SKM-1 treated with dmso at 0.1 percent for 144 hours (cell line): ENCODE measurements at regions not wholly inside any gene's neighbourhood (a gene's known extent, or its start where the extent isn't known, plus 50 kb on each side); places are given as distances from the start of the nearest gene placed in this dataset.

ENCODE experiments used
- DNase-seq: peaks from one replicate; lab custom pipeline; 2025; ENCODE audit not compliant: unreplicated experiment; lab: John Stamatoyannopoulos, UW

DNA sequence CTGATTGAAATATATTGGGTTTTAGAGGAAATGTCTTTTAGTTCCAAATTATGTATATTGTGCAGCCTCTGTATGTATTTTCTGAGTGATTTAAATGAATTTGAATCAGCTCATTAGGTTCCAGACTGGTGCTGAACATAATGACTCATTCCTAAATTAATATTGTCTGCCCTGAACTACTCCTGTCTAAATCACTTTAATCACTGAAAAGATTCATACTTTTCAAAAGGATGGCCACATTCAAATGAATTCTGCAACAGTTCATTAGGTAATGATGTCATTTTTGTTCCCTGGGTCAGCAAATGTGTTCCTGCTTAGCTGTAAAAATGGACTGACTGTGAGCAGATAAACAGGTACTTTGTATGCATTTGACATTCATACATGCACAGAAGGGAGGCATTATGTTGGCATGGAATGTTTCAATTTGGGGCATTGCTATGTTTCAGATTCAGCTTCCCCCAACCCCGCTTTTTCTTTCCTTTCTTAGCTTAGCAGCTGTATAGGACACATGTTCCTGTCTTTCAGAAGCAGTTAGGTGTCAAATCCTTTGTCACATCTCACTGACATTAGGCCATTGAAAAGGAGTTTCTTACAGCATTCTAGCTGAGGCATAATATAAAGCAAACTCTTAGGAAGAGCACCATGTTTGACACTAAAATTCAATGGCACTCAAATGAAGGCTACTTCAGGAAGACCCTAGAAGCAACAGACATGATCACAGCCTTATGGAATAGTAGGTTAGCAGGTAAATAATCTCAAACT, 318.5 kb upstream of the ARPP21 start:
- no peak for DNase-seq

DNA sequence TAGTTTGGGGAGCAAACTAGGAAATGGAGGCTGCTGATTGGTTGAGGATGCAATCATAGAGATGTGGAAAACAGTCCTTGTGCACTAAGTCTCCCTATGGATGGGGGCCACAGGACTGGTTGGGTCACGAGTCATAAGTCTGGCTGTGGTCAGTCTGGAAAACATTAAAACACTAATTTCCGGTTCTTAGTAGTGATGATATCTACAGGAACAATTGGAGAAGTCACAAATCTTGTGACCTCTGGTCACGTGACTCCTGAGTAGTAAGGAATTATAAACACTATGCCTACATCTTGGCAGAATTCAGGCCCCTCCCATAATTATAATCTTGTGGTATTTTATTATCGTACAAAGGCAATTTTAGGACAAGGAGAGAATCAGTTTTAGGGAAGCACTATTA, 317.3 kb upstream of the ARPP21 start:
- DNase-seq = no peak

DNA sequence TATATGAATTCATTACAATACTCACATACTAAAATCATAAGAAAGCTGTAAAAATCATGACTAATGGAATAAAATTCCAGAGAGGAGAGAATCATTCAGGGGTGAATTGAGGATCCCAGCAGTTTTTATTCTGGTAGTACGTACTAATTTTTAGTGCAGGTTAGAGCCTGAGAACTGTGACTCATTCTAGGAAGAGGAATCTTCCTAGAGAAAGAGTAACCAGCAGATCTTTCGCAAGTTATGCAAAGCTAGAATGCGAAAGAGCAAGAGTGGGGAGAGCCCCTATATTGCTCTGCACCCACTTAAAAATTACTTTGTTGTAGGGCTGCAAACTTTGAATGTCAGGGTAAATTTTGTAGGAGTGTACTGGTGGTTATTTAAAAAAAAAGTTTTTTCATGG, 303.6 kb upstream of the ARPP21 start:
- no peak for DNase-seq

DNA sequence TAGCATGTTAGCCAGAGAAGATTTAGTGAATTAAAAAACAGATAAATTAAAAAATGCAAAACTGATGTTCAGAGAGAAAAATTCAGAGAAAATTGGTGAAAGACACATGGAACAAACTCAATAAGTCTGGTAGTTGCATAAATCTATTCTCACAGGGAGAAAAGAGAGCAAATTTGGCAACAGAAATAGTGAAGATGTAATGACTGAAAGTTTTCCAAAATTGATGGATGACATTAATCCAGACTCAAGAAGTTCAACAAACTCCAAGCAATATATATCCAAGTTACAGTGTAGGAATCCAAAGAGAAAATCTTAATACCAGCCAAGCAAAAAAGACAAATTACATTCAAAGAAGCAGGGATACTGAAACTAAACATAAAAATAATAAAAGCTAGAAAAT, 302.7 kb upstream of the ARPP21 start:
- DNase-seq = no peak

DNA sequence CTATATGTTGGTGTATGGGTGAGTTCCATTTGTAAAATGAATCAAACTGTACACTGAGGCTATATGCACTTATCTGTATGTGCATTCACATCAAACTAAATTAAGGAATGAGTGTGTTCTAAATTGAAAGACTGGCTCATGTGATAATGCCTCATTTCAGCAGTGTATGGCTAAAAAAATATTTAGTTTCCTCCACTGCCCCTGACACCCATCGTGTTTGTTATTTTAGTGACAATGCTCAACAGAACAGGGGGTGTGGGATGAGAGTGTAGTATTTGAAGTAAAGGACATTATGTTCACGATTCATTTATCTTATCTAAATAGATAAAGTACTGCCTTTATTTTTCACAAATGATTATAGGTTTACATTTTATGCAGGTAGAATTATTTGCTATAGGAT, 301.1 kb upstream of the ARPP21 start:
- DNase-seq = no peak

DNA sequence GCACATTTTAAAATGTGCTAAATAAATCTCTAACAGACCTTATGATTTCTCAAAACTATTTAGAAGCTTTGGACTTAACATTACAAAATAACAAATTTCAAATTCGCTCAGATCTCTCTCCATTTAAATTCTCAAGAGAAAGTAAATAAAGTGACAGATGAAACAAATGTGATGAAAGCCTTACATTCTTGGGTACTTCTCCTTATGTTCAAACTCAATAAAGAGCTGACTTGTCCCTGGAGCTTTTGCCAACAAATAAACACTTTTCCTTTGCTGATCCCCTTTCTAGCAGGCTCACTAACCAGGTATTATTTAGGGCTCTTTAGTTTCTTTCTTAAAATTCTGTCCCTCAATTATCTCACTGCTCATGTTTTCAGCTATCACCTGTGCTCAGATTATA, 259.1 kb upstream of the ARPP21 start:
- no peak for DNase-seq

DNA sequence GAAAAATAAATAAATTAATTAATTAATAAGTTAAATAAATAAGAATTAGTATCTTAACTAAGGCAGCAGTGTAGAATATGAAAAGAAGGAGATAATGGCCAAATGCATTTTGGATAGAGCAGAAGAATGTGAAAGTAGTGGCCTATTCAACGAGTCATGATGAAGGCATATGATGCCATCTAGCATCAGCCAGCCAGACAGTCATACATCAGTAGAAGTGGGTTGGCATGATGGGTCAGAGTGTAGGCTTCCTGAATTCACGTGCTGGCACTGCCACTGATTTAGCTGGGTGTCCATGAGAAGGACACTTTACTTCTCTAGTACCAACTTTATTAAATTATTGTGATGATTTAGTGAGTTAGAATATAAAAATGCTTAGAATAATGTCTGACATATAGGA, 256.1 kb upstream of the ARPP21 start:
- DNase-seq = no peak

DNA sequence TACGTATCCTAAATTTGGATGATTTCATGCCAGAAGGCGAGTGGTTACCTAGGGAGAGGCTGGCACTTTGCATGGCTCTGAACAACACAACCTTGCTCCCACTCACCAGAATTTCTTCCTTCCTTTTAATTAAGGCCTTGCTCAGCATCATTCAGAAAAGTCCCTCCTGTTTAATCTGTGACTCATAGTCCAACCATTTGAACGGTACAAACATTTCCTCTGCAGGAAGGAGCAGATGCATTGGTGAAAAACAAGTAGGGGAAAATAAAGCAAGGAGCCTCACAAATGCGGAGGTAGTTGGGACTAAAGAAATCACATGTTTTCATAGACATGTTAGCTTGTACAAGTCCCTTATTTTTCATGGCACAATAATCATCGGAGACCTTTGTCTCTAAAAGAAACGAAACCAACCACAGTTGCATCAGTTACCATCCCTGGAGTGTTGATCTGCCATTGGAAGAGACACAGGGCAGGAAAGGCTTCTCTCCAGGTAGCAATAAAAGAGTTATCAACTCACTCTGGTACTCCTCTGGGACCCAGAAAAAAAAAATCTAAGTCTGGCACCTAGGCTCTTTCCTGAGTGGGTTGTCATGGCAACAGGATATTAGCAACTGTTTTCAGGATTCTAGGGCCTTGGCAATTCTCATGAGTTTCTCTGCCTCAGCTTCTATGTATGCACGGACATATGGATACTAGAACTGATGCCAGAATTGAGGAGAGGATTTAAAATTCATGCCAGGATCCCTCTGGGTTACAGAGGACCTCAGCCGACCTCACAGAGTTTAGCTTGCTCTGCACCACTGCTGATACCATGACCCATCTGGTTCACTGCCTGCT, 255.4 kb upstream of the ARPP21 start:
- DNase-seq = no peak

DNA sequence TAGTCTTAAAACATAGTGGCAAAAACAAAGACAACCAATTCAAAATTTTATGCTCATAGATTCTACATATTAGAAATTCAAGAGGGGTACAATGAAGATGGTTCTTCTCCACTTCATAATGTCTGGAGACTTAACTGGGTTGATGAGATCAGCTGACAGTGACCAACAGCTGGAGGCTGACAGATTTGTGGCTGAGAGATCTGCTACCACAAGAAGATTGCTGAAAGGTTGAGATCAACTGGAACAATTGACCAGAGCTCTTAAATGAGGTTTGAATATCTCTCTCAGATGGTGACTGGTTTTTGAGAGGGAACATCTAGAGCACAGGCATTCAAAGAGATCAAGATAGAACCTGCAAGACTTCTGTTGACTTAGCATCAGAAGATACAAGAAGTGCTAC, 254.1 kb upstream of the ARPP21 start:
- no peak for DNase-seq

DNA sequence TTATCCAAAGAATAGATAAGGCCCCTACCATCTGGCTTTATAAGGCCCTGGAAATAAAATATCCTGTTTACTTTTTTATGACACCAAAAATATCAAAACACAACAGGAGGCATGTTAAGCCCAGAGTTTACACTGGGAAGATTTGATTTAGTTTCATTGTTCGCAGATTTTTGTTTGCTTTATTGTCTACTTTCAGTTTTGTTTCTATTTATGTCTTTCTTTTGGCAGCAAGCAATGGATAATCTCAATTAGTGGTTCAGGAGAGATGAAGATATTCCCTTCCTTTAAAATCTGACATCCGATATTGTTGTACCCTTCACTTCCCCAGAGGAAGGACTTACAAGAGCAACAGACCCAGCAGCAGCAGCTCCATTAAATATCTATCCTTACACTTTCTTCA, 249.4 kb upstream of the ARPP21 start:
- no peak for DNase-seq

DNA sequence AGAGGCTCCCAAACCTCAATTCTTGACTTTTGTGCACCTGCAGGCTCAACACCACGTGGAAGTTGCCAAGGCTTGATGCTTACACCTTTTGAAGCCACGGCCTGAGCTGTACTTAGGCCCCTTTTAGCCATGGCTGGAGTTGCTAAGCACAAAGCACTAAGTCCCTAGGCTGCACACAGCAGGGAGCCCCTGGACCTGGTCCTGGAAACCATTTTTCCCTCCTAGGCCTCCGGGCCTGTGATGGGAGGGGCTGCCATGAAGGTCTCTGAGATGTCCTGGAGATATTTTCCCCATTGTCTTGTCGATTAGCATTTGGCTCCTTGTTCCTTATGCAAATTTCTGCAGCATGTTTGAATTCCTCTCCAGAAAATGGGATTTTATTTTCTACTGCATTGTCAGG, 247.1 kb upstream of the ARPP21 start:
- no peak for DNase-seq

DNA sequence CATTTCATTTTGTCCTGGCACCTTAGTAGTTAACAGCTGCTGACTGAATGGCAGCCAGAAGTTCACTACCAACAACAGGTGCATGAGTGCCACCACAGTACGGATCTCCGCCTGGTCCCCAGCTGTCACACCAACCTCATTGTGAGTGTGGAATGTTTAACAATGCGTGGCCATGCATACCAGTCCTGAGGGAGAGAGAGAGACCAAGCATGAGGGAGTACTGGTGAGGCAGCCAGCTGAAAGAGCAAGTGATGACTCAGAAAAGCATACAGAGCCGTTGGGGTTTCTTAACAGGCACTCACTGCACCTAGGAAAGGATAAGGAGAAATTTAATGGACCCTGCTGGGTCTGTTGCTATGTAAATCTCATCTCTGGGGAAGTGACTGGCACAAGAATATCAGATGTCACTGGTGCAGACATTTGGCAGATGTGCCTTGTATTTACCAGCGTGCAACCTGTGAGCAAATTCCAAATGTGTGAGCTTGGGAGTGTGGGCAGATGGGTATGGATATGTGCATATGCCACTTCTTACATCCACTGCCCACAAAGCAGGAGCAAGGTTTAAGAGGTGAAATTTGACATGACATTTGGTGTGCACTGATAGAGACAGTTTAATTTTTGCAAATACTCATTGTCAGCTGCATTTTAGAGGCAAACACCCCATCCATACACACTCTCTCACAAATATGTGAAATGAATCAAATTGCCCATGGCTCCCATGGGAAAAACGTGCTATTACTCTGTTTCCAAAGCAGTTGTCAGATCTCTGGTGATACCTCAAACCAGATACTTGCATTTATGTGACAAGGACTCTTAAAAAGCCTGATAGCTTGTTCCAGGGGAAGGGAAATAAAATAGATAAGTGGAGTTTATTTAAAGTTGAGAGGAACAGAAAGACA, 245.2 kb upstream of the ARPP21 start:
- DNase-seq = no peak

DNA sequence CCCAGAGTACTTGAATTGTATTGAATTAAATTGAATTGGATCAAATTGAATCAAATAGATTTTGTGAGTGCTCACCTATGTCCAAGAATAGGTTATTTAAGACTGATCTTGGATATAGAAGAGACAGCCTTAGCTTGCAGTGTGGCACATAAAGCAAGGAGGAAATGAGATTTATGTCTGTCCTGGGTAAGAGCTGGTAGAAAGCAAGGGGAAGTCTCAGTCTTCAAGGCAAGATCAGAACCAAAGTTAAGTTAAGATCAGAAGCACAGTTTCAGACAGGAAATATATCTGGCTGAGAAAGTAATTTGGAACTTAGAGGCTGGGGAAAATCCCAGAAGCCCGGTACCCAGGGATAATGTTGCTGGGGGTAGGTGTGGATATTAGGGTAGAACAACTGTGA, 244.4 kb upstream of the ARPP21 start:
- no peak for DNase-seq

DNA sequence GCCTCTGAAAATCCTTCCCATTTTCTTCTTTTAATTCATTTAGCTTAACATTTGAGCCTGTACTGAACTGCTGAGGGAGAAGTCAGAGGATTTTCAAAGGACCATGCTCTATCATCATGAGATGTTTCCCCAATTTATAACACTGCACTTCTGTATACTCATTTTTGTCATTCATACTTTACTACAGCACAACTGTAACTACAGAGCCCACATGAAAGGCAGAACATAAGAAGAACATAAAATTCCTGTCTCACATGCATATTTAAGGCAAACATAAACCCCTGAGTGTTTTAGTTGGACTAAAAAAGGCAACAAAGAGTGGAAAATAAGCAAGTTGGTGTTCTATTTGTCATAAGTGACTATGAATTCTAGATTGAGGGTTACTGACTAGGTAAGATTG, 237.7 kb upstream of the ARPP21 start:
- DNase-seq = no peak

DNA sequence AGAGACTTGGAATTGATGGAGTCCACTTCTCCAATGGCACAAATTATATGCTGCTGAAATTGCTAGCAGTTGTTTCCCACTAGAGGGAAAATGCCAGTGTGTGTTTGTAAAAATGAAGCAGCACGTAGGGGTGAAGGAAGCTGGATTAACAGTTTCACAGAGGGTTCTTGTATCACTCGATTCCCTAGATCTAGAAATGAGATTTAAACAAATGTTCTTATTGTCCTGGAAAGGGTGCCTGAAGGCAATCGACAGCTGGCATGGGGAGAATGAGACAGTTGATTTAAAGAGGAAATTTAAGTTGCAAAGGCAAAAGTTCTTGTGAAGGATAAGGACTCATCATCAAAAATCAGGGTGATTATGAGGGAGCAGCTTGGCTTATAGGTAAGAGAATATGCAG, 234.8 kb upstream of the ARPP21 start:
- no peak for DNase-seq

DNA sequence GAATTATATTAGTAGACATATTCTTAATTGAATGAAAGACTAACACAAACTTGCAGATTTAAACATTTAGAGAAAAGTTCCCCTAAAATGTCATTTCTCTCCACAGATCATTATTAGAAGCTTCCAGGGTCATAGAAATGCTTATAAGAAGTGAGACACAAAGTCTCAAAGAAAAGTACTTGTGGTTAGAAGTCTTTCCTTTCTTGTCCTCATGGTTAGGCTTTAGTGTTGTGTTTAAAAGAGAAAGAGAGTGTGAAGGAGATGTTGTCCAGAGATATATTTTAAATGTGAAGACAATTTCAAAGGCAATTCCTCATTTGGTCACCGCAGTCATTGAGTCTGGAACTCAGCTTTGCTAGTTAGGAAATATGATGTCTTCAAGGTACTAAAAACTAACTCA, 230.4 kb upstream of the ARPP21 start:
- DNase-seq = no peak

DNA sequence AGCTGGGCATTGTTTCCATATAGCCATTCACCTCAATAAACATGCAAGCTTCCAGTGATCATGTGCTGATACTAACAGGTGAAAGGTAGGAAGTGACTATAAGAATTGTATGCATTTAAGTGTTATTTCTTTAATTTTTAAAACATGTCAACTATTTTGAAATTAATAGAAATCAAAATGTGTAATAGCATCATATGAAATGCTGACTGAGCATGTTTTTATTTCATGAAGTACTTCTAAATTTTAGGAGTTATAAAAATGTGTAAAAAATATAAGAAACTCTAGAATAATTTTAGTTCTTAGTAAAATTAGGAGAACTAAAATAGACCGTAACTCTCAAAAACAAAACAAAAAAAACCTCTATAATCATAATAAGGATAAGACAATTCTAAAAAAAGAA, 229.3 kb upstream of the ARPP21 start:
- no peak for DNase-seq

DNA sequence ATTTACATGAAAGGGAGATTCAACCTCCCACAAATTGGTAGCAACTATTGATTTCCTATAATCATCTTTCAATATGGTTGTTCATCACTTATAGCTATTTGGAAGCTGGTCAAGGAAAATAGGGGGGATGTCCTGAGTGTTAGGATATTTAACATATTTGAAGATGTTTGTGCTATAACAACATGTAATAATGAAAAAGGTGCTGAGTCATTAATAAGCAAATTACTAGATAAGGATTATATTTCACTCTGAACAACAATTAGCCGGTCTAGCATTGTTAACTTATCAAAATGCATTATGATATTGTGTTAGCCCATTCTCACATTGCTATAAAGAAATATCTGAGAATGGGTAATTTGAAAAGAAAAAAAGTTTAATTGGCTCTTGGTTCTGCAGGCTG, 225.8 kb upstream of the ARPP21 start:
- no peak for DNase-seq

DNA sequence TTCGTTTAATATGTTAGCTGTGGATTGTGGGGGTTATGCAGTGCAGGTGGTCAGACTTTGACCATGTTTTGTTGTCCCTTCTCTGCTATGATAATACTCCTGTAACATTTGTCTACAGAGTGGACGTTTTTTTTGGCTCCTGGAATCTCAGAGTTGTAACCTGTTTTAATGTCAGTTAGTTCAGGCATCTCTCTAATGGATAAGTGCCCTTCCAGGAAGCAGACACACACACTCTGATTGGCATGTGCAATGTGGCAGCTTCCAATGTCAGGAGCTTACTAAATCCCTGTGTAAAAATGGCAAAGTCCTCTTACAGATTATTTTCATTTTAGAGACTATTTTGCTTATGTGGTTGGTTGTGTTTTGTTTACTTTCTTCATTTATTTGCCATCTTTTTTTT, 222.2 kb upstream of the ARPP21 start:
- DNase-seq = no peak

DNA sequence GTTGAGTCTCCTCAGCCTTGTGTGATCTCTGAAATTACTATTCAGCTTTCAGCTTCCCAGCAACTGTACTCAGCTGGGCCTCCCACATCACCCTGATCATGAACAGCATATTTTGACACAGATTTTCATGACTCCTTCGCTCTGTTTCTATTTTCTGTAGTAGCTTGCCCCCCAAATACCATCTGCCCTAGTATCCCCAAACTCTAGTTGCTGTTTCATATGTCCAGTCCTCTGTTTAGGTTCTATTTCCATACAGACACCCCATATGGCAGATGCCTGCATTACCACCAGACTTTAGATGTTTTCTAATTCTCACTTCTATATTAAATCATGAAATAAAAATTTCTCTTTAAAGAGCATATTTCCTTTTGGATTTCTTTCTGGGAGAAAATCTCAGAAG, 217.2 kb upstream of the ARPP21 start:
- DNase-seq = no peak

DNA sequence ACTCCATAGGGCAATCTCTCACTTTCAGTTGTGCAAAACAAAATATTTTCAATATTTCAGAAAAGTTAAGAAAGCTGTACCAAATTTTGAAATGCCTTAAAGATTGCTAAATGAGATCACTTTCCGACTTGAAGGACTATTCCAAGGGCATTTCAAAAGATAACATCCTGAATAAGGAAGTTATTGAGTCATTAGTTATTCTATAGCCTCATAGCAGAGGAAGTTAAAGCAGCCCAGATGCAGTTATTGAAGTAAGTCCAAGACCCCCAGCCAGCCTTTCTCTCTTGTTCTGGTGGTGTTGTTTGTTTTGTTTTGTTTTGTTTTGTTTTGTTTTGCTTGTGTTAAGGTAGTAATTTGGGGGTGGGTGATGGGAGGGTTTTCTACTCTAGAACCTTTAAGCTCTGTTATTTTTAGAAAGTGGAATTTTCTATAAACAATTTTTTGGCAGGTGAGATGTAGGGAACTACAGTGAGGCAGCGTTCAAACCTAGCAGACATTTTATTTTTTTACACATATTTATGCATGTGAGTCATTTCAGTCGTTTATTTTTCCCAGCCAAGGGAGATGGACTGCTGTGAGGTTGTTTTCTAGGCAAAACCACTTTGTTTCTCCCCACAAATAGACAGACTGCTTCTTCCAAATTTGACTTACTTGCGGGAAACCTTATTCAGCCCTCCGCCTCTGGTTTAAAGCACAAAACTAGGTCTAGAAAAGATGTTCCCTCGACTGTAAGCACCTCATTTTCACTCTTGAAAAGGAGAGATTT, 216.3 kb upstream of the ARPP21 start:
- DNase-seq = no peak
